Osteocyte (in vitro differentiated cells): ENCODE measurements at regions not wholly inside any gene's neighbourhood (a gene's known extent, or its start where the extent isn't known, plus 50 kb on each side); places are given as distances from the start of the nearest gene placed in this dataset.

Source experiments
- DNase-seq: peaks from one replicate; pipeline ENCODE4 v3.0.0; 2021; ENCODE audit warnings: mixed read lengths; ENCODE audit not compliant: unreplicated experiment; ENCODE audit errors: extremely low spot score
- H3K27ac Mint-ChIP-seq: one replicate; pipeline ENCODE4 v1.8.0; 2021; ENCODE audit warnings: mild to moderate bottlenecking, mixed read lengths; ENCODE audit not compliant: unreplicated experiment
- H3K27me3 Mint-ChIP-seq: one replicate; pipeline ENCODE4 v1.8.0; 2021; ENCODE audit warnings: mixed read lengths; ENCODE audit not compliant: unreplicated experiment
- H3K36me3 Mint-ChIP-seq: one replicate; pipeline ENCODE4 v1.8.0; 2021; ENCODE audit warnings: mixed read lengths; ENCODE audit not compliant: unreplicated experiment
- H3K4me1 Mint-ChIP-seq: one replicate; pipeline ENCODE4 v1.8.0; 2021; ENCODE audit warnings: mixed read lengths; ENCODE audit not compliant: unreplicated experiment
- H3K4me3 Mint-ChIP-seq: one replicate; pipeline ENCODE4 v1.8.0; 2021; ENCODE audit warnings: mild to moderate bottlenecking, moderate library complexity, mixed read lengths; ENCODE audit not compliant: unreplicated experiment
- H3K9me3 Mint-ChIP-seq: one replicate; pipeline ENCODE4 v1.8.0; 2021; ENCODE audit warnings: mixed read lengths; ENCODE audit not compliant: unreplicated experiment
- CTCF ChIP-seq: fragments of 200-600 bp; sonication (generic); IDR thresholded peaks from 2 replicates; pipeline ENCODE4 v1.5.0; 2021; ENCODE audit warnings: antibody characterized with exemption, mild to moderate bottlenecking, moderate library complexity

- DNase-seq: no peak
- Mint-ChIP-seq H3K27me3 (no peaks in the 10 kb centered on the region), H3K9me3 (no peaks in the 10 kb centered on the region), H3K4me3 (peak overlapping the region; percentile 2), H3K4me1 (peaks cover 51% of the 10 kb centered on the region), H3K36me3 (no peaks in the 10 kb centered on the region), H3K27ac (peak overlapping the region; percentile 93)
- TF ChIP-seq CTCF: no peak
Measured at GRCh38 chr3:147943265-147943945, 534.2 kb downstream of the ZIC1 start.

- Mint-ChIP-seq H3K36me3 (no peaks in the 10 kb centered on the region), H3K27me3 (no peaks in the 10 kb centered on the region), H3K9me3 (no peaks in the 10 kb centered on the region), H3K27ac (peak overlapping the region; percentile 93), H3K4me3 (peak overlapping the region; percentile 61), H3K4me1 (peaks cover 35% of the 10 kb centered on the region)
- DNase-seq: no peak
- TF ChIP-seq CTCF: peak; percentile 81
Measured at GRCh38 chr3:147945968-147946519, 536.9 kb downstream of the ZIC1 start.

DNA sequence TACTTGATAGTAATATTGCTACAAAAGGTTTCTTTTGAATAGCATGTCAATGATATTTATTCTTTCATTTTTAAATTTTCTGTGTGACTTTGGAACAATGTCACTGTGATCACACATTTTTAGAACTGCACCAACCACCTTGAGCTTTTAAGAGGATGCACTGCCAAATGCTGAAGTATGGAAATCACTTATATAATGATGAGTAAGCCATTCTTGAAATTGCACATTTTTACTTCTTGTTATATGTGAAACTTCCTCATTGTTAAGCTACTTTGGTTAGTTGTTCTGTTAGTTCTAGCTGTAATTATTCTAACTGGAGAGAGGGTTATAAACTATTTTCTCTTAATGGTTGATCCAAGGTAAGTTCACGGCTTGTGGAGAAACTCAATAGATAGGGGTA is 547.5 kb downstream of the ZIC1 start:
- TF ChIP-seq CTCF: no peak
- DNase-seq: no peak
- H3K27ac Mint-ChIP-seq: no peak overlapping the region
- H3K9me3 Mint-ChIP-seq: peaks cover 6% of the 10 kb centered on the region
- no peaks in the 10 kb centered on the region for H3K27me3 Mint-ChIP-seq
- peaks cover 13% of the 10 kb centered on the region for H3K4me1 Mint-ChIP-seq
- H3K36me3 Mint-ChIP-seq: no peaks in the 10 kb centered on the region
- H3K4me3 Mint-ChIP-seq: no peak overlapping the region

GRCh38 chr3:147958754-147959153 is 549.6 kb downstream of the ZIC1 start:
- TF ChIP-seq CTCF: no peak
- no peak overlapping the region for H3K4me3 Mint-ChIP-seq
- no peaks in the 10 kb centered on the region for H3K27me3 Mint-ChIP-seq
- H3K9me3 Mint-ChIP-seq: peaks cover 6% of the 10 kb centered on the region
- H3K27ac Mint-ChIP-seq: no peak overlapping the region
- no peak for DNase-seq
- peaks cover 13% of the 10 kb centered on the region for H3K4me1 Mint-ChIP-seq
- no peaks in the 10 kb centered on the region for H3K36me3 Mint-ChIP-seq

- H3K27me3 Mint-ChIP-seq: no peaks in the 10 kb centered on the region
- no peaks in the 10 kb centered on the region for H3K36me3 Mint-ChIP-seq
Measured at GRCh38 chr3:147960786-147961185, 551.6 kb downstream of the ZIC1 start.

More at GRCh38 chr3:147960786-147961185, 551.6 kb downstream of the ZIC1 start:
- TF ChIP-seq CTCF: no peak
- Mint-ChIP-seq H3K4me1 (peaks cover 13% of the 10 kb centered on the region), H3K27ac (no peak overlapping the region), H3K9me3 (peaks cover 4% of the 10 kb centered on the region), H3K4me3 (no peak overlapping the region)
- DNase-seq: no peak
